Stomach (tissue), 4 donors: ENCODE measurements at regions not wholly inside any gene's neighbourhood (a gene's known extent, or its start where the extent isn't known, plus 50 kb on each side); places are given as distances from the start of the nearest gene placed in this dataset.

Experiments
- EP300 ChIP-seq: sonication (generic); formaldehyde crosslinking; IDR thresholded peaks from one replicate; pipeline ENCODE4 v1.6.1; 2017; ENCODE audit warnings: antibody characterized with exemption
- POLR2A ChIP-seq, 4 donors: fragments of 450-650 bp; IDR thresholded peaks; one replicate each; pipeline ENCODE4 v1.6.1; 2016; ENCODE audit warnings: antibody characterized with exemption in 4 of 4, control low read depth in 2 of 4, mild to moderate bottlenecking in 1 of 4, moderate library complexity in 1 of 4
- POLR2AphosphoS5 ChIP-seq, 3 donors: sonication (generic); formaldehyde crosslinking; IDR thresholded peaks; one replicate each; pipeline ENCODE4 v1.6.1; 2016; ENCODE audit warnings: antibody characterized with exemption in 3 of 3
- TF ChIP-seq, protein P1 (sequence below), 7 experiments: fragments of 450-650 bp in 4 of 7; fragments of 200-600 bp in 3 of 7; sonication (generic) in 3 of 7; IDR thresholded peaks; one replicate each; pipeline ENCODE4 v1.5.1; 2016 to 2019; ENCODE audit warnings: antibody characterized with exemption in 7 of 7, control low read depth in 2 of 7, mild to moderate bottlenecking in 1 of 7

DNA sequence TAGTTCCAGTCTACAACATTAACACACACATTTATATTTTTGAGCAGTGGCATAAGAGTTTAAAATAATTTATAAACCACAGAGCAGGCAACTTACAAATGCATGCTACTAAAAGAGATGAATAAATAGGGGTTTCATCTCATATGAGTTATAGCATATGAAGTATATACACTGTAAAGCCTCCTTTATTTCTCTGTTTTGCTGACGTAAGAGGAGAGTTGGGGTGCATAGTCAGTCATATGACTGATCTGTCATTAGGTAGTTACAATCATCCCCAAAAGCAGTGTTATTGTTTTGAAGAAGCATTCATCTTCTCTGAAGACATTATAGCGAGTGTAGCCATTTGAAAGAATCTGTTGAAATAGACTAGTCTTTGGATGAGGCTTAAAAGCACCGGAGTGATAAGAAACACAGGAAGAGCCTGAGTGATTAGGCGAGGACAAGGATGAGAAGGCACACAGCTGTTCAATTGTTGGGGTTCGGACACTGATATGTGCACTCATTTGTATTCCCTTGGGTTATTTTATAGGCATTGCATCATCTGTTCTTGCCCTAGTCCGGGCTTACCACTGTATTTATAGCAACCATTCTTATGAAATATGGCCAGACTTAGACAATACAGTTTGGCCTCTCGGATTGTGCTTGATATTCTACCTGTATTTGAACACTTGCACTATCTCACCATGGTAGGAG lies 325.7 kb downstream of the SAMD5 start:
- TF ChIP-seq, protein P1, sequence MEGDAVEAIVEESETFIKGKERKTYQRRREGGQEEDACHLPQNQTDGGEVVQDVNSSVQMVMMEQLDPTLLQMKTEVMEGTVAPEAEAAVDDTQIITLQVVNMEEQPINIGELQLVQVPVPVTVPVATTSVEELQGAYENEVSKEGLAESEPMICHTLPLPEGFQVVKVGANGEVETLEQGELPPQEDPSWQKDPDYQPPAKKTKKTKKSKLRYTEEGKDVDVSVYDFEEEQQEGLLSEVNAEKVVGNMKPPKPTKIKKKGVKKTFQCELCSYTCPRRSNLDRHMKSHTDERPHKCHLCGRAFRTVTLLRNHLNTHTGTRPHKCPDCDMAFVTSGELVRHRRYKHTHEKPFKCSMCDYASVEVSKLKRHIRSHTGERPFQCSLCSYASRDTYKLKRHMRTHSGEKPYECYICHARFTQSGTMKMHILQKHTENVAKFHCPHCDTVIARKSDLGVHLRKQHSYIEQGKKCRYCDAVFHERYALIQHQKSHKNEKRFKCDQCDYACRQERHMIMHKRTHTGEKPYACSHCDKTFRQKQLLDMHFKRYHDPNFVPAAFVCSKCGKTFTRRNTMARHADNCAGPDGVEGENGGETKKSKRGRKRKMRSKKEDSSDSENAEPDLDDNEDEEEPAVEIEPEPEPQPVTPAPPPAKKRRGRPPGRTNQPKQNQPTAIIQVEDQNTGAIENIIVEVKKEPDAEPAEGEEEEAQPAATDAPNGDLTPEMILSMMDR (IDR thresholded peaks at IDR 0.05), result no peak
- TF ChIP-seq POLR2AphosphoS5 (IDR thresholded peaks at IDR 0.05), result no peak
- TF ChIP-seq POLR2A (IDR thresholded peaks at IDR 0.05), result no peak
- TF ChIP-seq EP300, result no peak
